ENCODE measurements at regions not wholly inside any gene's neighbourhood (a gene's known extent, or its start where the extent isn't known, plus 50 kb on each side); places are given as distances from the start of the nearest gene placed in this dataset.

DNA sequence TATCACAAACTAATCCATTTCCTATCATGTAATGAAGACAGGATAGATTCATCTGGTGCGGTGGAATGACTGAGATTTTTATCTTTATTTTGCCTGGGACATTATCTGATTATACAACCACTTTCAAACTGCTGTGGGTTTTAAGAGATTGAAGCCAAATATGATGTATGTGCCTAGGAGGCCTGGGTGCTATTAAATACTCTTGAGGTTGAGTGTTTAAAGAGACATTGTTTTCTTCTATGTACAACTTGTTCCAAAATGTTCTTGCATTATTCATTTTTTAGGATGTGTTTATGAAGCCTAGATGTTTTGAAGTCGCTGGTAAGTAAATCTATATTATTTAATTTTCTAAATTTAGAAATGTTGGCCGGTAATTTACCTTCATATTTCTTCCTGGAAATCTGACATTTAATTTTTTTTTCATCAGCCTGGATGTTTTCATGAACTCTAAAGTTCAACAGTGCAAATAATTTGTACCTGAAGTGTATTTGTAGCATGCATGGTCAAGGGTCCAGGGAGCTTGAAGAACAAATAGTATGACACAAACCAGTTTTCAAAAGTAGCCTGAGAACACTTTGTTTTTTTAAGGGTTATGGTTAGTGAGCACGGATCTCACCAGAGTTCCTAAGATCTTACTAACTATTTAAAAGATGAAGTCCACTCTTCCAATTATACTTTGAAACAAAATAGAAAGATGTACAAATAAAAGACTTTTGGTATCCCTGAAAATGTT lies 72.8 kb upstream of the ATP8A1 start:
- no peak for ATAC-seq
- no peak for FAIRE-seq
- no peak for DNase-seq
- Histone ChIP-seq H3K9me3 (no peaks in the 10 kb centered on the region), H3K27me3 (no peaks in the 10 kb centered on the region), H3K36me3 (no peaks in the 10 kb centered on the region), H3K4me1 (no peaks in the 10 kb centered on the region), H3K27ac (no peak overlapping the region), H3K4me3 (no peak overlapping the region)
- WGBS, 2 donors = 57 to 71% methylated on average over 4 of the region's 4 CpGs
- intact Hi-C loops (cut with DNase I) = no loop called here
- TF ChIP-seq CTCF (IDR thresholded peaks at IDR 0.05) = no peak

DNA sequence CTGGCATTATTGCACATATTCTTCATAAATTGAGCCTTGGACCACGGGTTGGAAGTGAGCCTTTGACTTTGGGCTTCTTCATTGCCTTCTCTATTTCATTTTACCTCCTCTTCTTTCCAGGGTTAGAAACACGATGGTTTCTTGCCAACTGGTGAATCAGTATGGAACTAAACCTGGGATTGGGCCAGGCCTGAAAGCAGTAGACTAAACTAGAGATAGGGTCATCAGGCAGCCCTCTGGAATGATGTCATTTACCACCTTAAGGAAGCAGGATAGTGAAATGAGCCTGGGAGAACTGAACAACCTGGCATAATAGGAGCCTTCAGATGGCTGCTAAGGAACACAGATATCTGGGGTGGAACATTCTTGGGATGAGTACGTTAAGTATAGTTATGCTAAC lies 67.5 kb upstream of the ATP8A1 start:
- WGBS, 2 donors = 70 to 77% methylated on average over 3 of the region's 3 CpGs
- FAIRE-seq (no peak), ATAC-seq (no peak), DNase-seq (no peak)
- H3K36me3 ChIP-seq = no peaks in the 10 kb centered on the region
- no peak overlapping the region for H3K4me3 ChIP-seq
- intact Hi-C loops (cut with DNase I) = no loop called here
- H3K27me3 ChIP-seq = no peaks in the 10 kb centered on the region
- H3K4me1 ChIP-seq = no peaks in the 10 kb centered on the region
- no peak overlapping the region for H3K27ac ChIP-seq
- no peak for TF ChIP-seq CTCF (IDR thresholded peaks at IDR 0.05)
- no peaks in the 10 kb centered on the region for H3K9me3 ChIP-seq

DNA sequence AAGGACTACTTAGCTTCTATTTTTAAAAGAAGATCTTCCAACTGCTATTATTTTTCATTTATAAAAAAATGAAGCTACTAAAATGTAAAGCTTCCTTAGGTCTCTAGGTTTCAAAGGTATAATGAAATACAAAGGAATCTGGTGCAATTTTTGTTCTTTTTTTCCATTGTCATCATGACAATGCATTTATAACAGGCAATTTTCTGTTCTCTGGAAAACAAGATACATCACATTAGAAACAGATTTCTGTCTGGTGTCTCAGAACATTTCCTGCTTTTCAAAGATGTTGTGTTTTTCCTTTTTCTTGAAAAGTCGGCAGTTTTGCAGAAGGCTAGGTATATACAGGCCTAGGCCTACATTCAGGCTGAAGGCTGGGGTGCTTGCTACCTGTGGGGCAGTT lies 63.6 kb upstream of the ATP8A1 start:
- no peak for FAIRE-seq
- no peak for TF ChIP-seq CTCF (IDR thresholded peaks at IDR 0.05)

GRCh38 chr4:42719257-42719656 lies 62.4 kb upstream of the ATP8A1 start:
- H3K27ac ChIP-seq = no peak overlapping the region
- H3K4me3 ChIP-seq = no peak overlapping the region
- no peaks in the 10 kb centered on the region for H3K9me3 ChIP-seq
- DNase-seq (no peak), ATAC-seq (no peak), FAIRE-seq (no peak)
- H3K4me1 ChIP-seq = no peaks in the 10 kb centered on the region
- WGBS, 2 donors = 63 to 70% methylated on average over 1 of the region's 1 CpG
- intact Hi-C loops (cut with DNase I) = no loop called here
- no peaks in the 10 kb centered on the region for H3K36me3 ChIP-seq
- no peaks in the 10 kb centered on the region for H3K27me3 ChIP-seq
- TF ChIP-seq CTCF (IDR thresholded peaks at IDR 0.05) = no peak

More for the DNA sequence above, 63.6 kb upstream of the ATP8A1 start:
- ATAC-seq (no peak), DNase-seq (no peak)
- 87 to 88% methylated on average over 1 of the region's 1 CpG for WGBS, 2 donors
- Histone ChIP-seq H3K36me3 (no peaks in the 10 kb centered on the region), H3K27me3 (no peaks in the 10 kb centered on the region), H3K4me1 (no peaks in the 10 kb centered on the region), H3K27ac (no peak overlapping the region), H3K9me3 (no peaks in the 10 kb centered on the region), H3K4me3 (no peak overlapping the region)
- intact Hi-C loops (cut with DNase I) = no loop called here

- Histone ChIP-seq H3K9me3 (no peaks in the 10 kb centered on the region), H3K4me1 (no peaks in the 10 kb centered on the region), H3K27ac (no peak overlapping the region), H3K36me3 (no peaks in the 10 kb centered on the region), H3K4me3 (no peak overlapping the region), H3K27me3 (no peaks in the 10 kb centered on the region)
- DNase-seq (no peak), ATAC-seq (no peak), FAIRE-seq (no peak)
- intact Hi-C loops (cut with DNase I) = no loop called here
- 55 to 78% methylated on average over 1 of the region's 1 CpG for WGBS, 2 donors
- TF ChIP-seq CTCF (IDR thresholded peaks at IDR 0.05) = no peak
Observed at GRCh38 chr4:42718336-42718735, 61.4 kb upstream of the ATP8A1 start.
